ENCODE measurements at regions not wholly inside any gene's neighbourhood (a gene's known extent, or its start where the extent isn't known, plus 50 kb on each side); places are given as distances from the start of the nearest gene placed in this dataset.

DNA sequence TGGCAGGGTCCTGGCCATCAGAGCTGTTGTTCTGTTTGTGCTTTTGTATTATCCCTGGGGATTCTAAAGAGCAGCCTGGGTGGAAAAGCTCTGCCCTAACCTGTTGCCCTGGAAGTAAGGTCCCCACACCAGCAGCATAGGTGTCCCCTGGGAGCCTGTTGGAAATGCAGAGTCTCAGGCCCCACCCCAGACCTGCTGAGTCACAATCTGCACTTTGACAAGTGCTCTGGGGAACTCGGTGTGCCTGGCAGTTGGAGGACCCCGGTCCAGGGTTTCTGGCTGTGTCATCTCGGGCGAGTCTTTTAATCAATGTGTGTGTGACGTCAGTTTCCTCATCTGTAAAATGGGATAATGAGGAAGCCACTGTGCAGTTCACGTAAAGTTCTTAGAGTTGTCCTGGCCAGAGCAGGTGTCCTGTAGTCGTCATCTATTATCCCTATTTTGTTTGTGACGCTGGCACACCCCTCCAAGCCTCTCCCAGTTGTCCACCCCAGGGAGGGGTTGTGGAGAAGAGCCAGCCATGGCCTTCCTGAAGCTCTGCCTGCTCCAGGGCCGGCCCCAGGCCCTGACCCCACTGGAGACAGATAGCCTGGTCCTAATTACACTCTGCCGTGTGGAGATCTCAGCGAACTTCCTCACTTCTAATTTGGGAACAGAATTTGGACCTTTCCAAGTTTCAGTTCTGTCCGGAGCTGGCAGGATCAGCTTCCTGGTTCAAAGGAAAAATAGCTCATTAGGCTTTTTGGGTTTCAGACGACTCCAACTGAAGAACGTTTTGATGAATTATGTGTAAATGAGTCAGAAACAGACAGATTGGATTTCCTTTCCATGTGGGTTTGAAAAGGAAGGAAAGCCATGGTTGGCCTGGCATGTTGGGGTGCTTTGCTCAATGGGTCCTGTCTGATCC, 295.7 kb upstream of the FOXF1 start:
- DNase-seq (ENCODE audit: low read depth in 2 of 2) = no peak

DNA sequence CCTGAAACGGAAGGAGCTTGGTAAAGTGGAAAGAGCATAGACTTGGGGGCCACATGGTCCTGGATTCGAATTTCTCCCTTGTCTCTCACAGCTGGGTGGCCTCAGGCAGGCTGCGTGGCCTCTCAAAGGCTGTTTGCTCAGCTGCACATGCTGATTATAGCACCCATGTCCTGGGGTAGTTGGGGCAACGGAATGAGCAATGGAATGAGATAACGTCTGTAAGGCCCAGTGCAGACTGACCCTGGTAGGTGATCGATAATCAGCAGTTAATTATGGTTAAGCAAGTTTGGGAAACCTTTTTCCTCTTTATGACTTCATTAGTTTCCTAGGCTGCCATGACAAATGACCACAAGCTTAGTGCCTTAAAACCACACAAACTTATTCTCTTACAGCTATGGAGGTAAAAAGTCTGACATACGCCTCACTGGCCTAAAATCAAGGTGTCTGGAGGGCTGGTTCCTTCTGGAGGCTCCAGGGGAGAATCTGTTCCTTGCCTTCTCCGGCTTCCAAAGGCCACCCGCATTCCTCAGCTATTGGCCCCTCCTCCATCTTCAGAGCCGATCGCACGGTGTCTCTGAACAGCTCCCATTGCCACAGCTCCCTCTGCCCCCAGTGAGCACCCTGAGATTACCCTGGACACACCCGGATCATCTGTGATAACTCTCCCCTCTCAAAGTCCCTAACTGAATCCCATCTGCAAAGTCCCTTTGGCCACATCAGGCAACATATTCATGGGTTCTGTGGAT, 294.9 kb upstream of the FOXF1 start:
- DNase-seq (ENCODE audit: low read depth in 2 of 2) = no peak

GRCh38 chr16:86215979-86216585, 294.2 kb upstream of the FOXF1 start:
- no peak for DNase-seq (ENCODE audit: low read depth in 2 of 2)

- no peak for DNase-seq (ENCODE audit: low read depth in 2 of 2)
These were observed 293.7 kb upstream of the FOXF1 start for GRCh38 chr16:86216591-86216990.

DNA sequence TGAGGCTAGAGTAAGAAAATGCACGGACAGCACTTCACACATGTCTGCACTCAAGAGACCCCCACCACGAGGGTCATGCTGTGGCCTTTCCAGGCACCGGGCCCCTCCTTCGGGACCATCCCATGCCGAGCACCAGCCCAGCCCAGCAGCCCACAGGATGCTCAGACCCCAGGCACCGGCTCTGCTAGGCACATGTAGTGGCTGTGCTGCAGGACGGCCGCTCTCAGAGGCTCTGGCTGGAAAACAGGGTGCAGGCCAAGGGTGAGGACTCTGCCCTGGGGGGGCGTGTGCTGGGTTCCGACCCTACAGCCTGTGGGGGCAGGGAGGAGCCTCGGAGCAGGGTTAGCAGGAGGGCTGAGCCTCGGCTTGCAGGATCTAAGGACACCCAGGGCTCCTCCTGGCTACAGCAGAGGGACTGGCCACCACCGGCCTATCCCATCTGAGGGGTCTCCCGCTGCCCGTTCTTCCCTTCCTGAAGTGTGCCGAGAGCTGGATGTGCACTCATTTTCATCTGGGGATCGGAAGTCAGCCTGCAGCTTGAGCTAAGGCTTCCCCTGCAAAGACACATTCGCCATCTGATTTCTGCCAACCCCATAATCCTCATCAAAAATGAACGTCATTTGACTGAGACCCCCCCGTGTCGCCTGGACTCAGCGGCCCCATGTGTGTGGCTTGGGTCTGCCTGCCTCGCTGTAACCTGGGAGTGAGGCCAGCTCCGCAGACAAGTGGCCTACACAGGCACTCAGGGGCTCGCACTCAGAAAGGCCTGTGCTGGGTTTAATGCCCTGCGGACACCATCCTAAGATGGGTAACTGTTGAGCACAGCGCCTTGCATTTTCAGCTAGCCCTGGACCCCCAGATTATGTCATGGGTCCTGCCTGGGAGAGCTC, 293.1 kb upstream of the FOXF1 start:
- no peak for DNase-seq (ENCODE audit: low read depth in 2 of 2)

DNA sequence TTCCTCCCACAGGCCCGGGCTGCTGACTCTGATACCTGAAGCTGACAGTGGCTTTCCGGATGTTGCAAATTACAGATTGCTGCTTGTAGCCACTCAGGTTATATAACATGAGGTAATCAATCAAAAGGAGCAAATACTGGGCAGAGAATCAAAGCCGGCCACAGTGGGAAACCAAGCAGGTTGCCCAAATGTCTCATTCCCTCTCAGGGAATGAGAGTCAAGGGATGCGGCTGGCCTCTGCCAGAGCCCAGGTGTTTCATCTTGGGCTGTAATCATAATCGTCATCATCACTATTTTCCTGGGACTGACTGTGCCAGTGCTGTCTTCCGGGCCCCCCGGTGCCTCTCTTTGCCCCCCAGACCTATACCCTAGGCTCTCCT, 292.4 kb upstream of the FOXF1 start:
- DNase-seq (ENCODE audit: low read depth in 2 of 2) = no peak

DNA sequence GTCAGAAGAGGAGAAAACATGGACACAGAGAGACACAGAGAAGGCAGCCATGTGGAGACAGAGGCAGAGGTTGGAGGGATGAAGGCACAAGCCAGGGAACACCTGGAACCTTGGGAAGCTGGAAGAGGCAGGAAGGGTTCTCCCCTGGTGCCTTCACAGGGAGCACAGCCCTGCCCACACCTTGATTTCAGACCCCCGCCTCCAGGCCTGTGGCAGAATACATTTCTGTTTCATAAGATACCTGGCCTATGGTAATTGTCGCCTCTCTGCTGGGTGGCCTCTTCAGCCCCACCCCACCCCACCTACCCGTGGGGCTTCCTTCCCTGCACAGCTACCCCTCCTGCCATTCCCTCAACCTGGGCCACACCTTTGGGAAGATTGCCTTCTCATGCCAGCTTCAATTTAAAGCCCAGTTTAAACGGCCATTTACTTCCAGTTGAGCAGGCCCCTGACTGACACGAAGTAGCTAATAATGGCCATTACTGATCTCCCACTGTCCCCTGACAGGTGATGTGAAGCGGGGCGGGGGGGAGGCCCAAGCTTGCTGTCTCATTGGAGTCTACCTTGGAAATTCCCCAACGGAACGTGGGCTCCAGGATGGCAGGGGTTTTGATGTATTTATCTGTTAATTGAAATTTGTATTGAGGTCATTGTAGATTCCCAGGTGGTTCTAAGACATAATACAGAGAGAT, 291.7 kb upstream of the FOXF1 start:
- DNase-seq (ENCODE audit: low read depth in 2 of 2) = no peak

DNA sequence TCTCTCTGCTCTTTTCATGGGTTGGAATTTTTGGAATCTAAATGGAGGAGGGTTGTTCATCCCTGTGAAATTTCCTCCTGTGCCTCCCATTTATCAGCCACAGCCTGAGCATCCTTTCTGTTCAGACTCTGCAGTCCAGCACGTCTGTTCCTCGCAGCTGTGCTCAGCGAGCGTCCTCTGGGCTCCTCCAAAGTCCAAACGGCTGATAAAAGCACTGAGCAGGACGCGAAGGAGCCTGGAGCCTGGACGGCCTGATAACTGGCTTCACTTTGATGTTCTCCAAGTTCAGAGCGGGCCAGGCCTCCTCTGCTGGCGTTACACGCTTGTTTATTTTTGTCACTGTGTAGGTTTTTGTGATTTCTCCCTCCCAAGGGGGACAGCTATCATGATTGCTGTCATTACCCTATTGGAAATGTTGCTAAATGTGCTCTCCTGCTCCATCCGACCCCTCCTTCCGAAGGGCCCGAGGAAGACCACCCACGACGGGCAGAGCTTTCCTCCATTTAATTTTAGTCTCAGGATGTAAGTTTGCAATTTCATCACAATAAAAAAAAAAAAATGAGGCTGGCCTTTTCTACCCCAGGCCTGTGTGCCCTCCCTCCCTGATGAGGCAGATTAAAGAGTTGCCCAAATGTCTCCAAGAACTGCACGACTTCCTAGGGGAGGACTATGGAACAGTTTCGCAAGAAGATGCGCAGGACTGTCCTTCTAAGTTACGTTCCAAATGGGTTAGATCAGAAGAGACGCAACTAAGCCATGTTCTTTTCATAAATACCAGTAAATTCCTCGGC, 290.5 kb upstream of the FOXF1 start:
- no peak for DNase-seq (ENCODE audit: low read depth in 2 of 2)

DNA sequence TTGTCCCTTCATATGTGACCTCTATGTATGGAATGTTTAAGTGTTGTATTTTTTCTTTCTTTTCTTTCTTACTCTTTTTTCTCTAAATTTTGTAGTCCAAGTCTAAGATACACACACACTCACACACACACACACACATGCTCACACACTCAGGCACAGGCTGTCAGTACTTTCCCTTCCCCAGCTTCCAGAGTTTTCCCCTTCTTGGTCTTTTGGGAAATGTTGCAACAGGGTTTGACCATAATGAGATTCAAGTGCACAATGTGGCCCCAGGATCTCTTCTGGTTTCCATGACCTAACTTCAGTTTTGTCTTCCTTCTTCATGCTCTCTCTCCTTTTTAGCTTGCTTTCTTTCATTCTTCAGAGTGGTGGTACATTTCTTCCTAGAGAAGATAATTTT, 289.8 kb upstream of the FOXF1 start:
- no peak for DNase-seq (ENCODE audit: low read depth in 2 of 2)

DNA sequence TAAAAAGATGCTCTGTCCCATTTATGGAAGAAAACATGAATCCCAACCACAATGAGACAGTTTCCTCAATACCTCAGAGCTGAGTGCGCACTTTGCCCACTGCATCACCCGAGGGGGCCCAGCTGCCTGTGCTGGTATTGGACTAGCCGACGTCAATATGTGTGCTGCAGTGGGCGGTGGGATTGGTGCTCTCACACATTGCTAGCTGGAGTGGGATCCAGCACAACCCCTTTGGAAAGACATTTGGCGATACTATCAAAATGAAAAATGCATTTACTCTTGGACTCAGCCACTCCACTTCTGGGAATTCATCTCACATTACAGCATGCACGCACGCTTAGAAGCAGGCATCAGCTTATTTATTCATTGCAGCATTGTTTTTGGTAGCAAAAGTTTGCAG, 289.2 kb upstream of the FOXF1 start:
- DNase-seq (ENCODE audit: low read depth in 2 of 2) = no peak

DNA sequence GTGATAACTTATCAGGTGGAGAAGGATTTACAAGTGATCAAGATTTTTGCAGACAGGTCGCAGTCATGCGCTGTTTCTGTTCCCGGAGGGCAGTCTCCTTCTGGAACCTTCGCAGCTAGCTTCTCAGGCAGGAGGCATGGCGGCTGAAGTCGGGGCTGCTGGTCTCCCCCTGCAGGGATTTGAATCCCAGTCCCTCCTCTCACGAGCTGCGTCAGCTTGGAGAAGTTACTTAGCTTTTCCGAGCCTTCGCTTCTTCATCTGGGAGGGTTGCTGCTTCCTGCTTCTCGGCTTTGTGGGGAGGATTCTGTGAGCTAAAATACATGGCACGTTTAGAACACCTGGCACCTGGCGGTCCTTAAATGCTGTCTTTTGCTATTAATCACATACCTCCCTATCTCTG, 287.8 kb upstream of the FOXF1 start:
- no peak for DNase-seq (ENCODE audit: low read depth in 2 of 2)

GRCh38 chr16:86222965-86223551, 287.3 kb upstream of the FOXF1 start:
- no peak for DNase-seq (ENCODE audit: low read depth in 2 of 2)

- no peak for DNase-seq (ENCODE audit: low read depth in 2 of 2)
These were observed 286.2 kb upstream of the FOXF1 start for GRCh38 chr16:86224126-86224525.

GRCh38 chr16:86224629-86225028, 285.7 kb upstream of the FOXF1 start:
- no peak for DNase-seq (ENCODE audit: low read depth in 2 of 2)

DNA sequence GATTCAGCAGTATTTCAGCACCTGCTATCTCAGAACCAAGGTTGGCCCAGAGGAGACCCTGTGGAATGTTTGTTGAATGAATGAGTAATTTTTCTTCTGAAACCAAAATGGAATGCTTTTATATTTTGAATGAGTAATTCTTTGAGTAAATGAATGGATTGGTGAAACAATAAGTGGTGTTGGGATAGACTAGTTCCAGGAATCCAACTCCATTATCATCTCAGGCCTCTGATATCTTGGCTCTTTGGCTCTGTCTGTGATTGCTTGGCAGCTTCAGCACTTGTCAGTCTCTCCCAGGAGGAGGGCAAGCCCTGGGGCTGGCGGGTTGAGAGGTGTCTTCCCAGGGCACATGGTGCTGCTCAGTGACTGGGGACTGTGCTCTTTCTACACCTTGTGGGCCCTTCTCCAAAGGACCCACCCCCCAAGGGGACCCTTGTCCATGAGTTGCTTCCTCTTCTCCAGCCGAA, 284.4 kb upstream of the FOXF1 start:
- no peak for DNase-seq (ENCODE audit: low read depth in 2 of 2)

DNA sequence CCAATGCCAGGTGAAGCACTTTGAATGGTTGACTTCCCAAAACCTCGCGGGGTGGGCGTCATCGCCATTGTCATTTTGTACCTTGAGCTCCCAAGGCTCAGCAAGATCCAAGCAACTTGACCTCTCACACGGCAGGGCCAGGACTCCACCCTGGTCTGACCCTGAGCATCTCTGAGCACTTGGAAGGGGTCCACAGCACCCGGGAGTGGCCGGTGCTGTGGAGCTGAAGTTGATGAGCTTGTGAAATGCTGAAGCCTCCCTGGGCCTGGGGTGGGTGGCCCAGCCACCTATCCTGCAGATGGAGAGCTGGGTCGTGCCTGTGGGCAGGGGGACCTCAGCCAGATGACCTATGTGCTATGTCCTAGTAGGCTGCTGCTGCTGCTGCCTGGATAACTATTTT, 283.3 kb upstream of the FOXF1 start:
- DNase-seq (ENCODE audit: low read depth in 2 of 2) = no peak

DNA sequence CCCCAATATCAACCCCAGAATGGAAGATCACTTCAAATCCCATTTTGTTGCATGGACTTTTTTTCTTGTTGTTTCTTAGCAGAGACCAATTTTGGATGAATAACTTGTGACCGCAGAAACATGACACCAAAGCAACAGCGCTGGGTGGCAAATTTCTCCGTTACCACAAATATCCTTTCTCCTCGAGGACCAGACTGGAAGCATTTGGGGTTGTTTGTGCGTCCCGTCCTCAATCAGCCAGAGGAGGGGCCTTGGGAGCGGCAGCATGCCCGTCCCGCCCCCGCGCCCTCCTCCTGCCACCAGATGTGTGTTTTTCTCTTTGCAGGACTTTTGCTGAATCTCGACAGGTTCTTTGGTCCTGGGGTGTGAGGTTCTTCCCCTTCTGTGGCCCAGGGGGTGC, 282.5 kb upstream of the FOXF1 start:
- no peak for DNase-seq (ENCODE audit: low read depth in 2 of 2)

GRCh38 chr16:86228713-86229112, 281.6 kb upstream of the FOXF1 start:
- DNase-seq (ENCODE audit: low read depth in 2 of 2) = no peak

- DNase-seq (ENCODE audit: low read depth in 2 of 2) = no peak
These were observed 281.0 kb upstream of the FOXF1 start for GRCh38 chr16:86229283-86229682.

Data from stimulated activated CD8-positive, alpha-beta memory T cell treated with anti-CD3 and anti-CD28 coated beads, Interleukin-15, amount 100 ng/mL, for 48 hours (primary cell).